ENCODE measurements at regions not wholly inside any gene's neighbourhood (a gene's known extent, or its start where the extent isn't known, plus 50 kb on each side); places are given as distances from the start of the nearest gene placed in this dataset.

GRCh38 chr2:138898855-138899254 is 118.7 kb upstream of the NXPH2 start:
- no peaks in the 10 kb centered on the region for H3K27me3 ChIP-seq (ENCODE audit: insufficient read depth, low read length, poor library complexity)

GRCh38 chr2:138897274-138897673 is 117.1 kb upstream of the NXPH2 start:
- H3K9ac ChIP-seq (ENCODE audit: low read depth, low read length): no peak overlapping the region
- no peaks in the 10 kb centered on the region for H3K27me3 ChIP-seq (ENCODE audit: insufficient read depth, low read length, poor library complexity)
- no peak overlapping the region for H2AFZ ChIP-seq (ENCODE audit: low read depth, low read length)
- H3K4me2 ChIP-seq (ENCODE audit: insufficient read depth, low read length): no peak overlapping the region
- no peak for DNase-seq
- ATAC-seq (ENCODE audit: insufficient read depth, low read depth): no peak
- peaks cover under 1% of the 10 kb centered on the region for H3K9me3 ChIP-seq (ENCODE audit: insufficient read depth, low read length, severe bottlenecking)
- H3K4me3 ChIP-seq (ENCODE audit: low read depth in 1 of 2, low read length in 2 of 2): no peak overlapping the region
- no peak for TF ChIP-seq CTCF (IDR thresholded peaks at IDR 0.05; ENCODE audit: borderline replicate concordance, extremely low read depth, low read length, poor library complexity, severe bottlenecking)
- TF ChIP-seq EZH2 (IDR thresholded peaks at IDR 0.05; ENCODE audit: borderline replicate concordance, low read depth, low read length, severe bottlenecking): no peak
- no peak overlapping the region for H3K27ac ChIP-seq (ENCODE audit: low read length)
- no peaks in the 10 kb centered on the region for H3K79me2 ChIP-seq (ENCODE audit: insufficient read depth, low read length)
- no peaks in the 10 kb centered on the region for H3K36me3 ChIP-seq (ENCODE audit: insufficient read depth, low read length)
- H4K20me1 ChIP-seq (ENCODE audit: insufficient read depth, low read length): no peaks in the 10 kb centered on the region
- H3K4me1 ChIP-seq (ENCODE audit: insufficient read depth, low read length): no peaks in the 10 kb centered on the region

More at GRCh38 chr2:138898855-138899254, 118.7 kb upstream of the NXPH2 start:
- H3K9ac ChIP-seq (ENCODE audit: low read depth, low read length): no peak overlapping the region
- no peak overlapping the region for H3K4me2 ChIP-seq (ENCODE audit: insufficient read depth, low read length)
- H3K36me3 ChIP-seq (ENCODE audit: insufficient read depth, low read length): no peaks in the 10 kb centered on the region
- H3K9me3 ChIP-seq (ENCODE audit: insufficient read depth, low read length, severe bottlenecking): peaks cover 3% of the 10 kb centered on the region
- no peak overlapping the region for H3K4me3 ChIP-seq (ENCODE audit: low read depth in 1 of 2, low read length in 2 of 2)
- H2AFZ ChIP-seq (ENCODE audit: low read depth, low read length): no peak overlapping the region
- no peak overlapping the region for H3K27ac ChIP-seq (ENCODE audit: low read length)
- no peak for TF ChIP-seq CTCF (IDR thresholded peaks at IDR 0.05; ENCODE audit: borderline replicate concordance, extremely low read depth, low read length, poor library complexity, severe bottlenecking)
- TF ChIP-seq EZH2 (IDR thresholded peaks at IDR 0.05; ENCODE audit: borderline replicate concordance, low read depth, low read length, severe bottlenecking): no peak
- DNase-seq: no peak
- H3K4me1 ChIP-seq (ENCODE audit: insufficient read depth, low read length): no peaks in the 10 kb centered on the region
- ATAC-seq (ENCODE audit: insufficient read depth, low read depth): no peak
- H4K20me1 ChIP-seq (ENCODE audit: insufficient read depth, low read length): no peaks in the 10 kb centered on the region
- H3K79me2 ChIP-seq (ENCODE audit: insufficient read depth, low read length): no peaks in the 10 kb centered on the region

GRCh38 chr2:138893746-138894145 is 113.6 kb upstream of the NXPH2 start:
- no peak overlapping the region for H2AFZ ChIP-seq (ENCODE audit: low read depth, low read length)
- no peaks in the 10 kb centered on the region for H3K4me1 ChIP-seq (ENCODE audit: insufficient read depth, low read length)
- H3K9me3 ChIP-seq (ENCODE audit: insufficient read depth, low read length, severe bottlenecking): no peaks in the 10 kb centered on the region
- no peaks in the 10 kb centered on the region for H3K36me3 ChIP-seq (ENCODE audit: insufficient read depth, low read length)
- TF ChIP-seq CTCF (IDR thresholded peaks at IDR 0.05; ENCODE audit: borderline replicate concordance, extremely low read depth, low read length, poor library complexity, severe bottlenecking): no peak
- TF ChIP-seq EZH2 (IDR thresholded peaks at IDR 0.05; ENCODE audit: borderline replicate concordance, low read depth, low read length, severe bottlenecking): no peak
- no peak overlapping the region for H3K9ac ChIP-seq (ENCODE audit: low read depth, low read length)
- no peak for DNase-seq
- no peak overlapping the region for H3K4me2 ChIP-seq (ENCODE audit: insufficient read depth, low read length)
- H3K79me2 ChIP-seq (ENCODE audit: insufficient read depth, low read length): no peaks in the 10 kb centered on the region
- no peaks in the 10 kb centered on the region for H3K27me3 ChIP-seq (ENCODE audit: insufficient read depth, low read length, poor library complexity)
- H3K27ac ChIP-seq (ENCODE audit: low read length): no peak overlapping the region
- H4K20me1 ChIP-seq (ENCODE audit: insufficient read depth, low read length): no peaks in the 10 kb centered on the region
- ATAC-seq (ENCODE audit: insufficient read depth, low read depth): no peak
- H3K4me3 ChIP-seq (ENCODE audit: low read depth in 1 of 2, low read length in 2 of 2): no peak overlapping the region

GRCh38 chr2:138881126-138881525 is 100.9 kb upstream of the NXPH2 start:
- DNase-seq: no peak
- Histone ChIP-seq H3K4me3 (ENCODE audit: low read depth in 1 of 2, low read length in 2 of 2) (no peak overlapping the region), H3K36me3 (ENCODE audit: insufficient read depth, low read length) (no peaks in the 10 kb centered on the region), H3K9ac (ENCODE audit: low read depth, low read length) (no peak overlapping the region), H3K27ac (ENCODE audit: low read length) (no peak overlapping the region), H4K20me1 (ENCODE audit: insufficient read depth, low read length) (no peaks in the 10 kb centered on the region), H3K79me2 (ENCODE audit: insufficient read depth, low read length) (no peaks in the 10 kb centered on the region), H3K9me3 (ENCODE audit: insufficient read depth, low read length, severe bottlenecking) (no peaks in the 10 kb centered on the region), H3K4me1 (ENCODE audit: insufficient read depth, low read length) (no peaks in the 10 kb centered on the region), H2AFZ (ENCODE audit: low read depth, low read length) (no peak overlapping the region), H3K27me3 (ENCODE audit: insufficient read depth, low read length, poor library complexity) (no peaks in the 10 kb centered on the region), H3K4me2 (ENCODE audit: insufficient read depth, low read length) (no peak overlapping the region)
- no peak for ATAC-seq (ENCODE audit: insufficient read depth, low read depth)
- no peak for TF ChIP-seq CTCF (IDR thresholded peaks at IDR 0.05; ENCODE audit: borderline replicate concordance, extremely low read depth, low read length, poor library complexity, severe bottlenecking)
- no peak for TF ChIP-seq EZH2 (IDR thresholded peaks at IDR 0.05; ENCODE audit: borderline replicate concordance, low read depth, low read length, severe bottlenecking)

Measured in DND-41 (cell line).